Mesendoderm (in vitro differentiated cells): ENCODE measurements at regions not wholly inside any gene's neighbourhood (a gene's known extent, or its start where the extent isn't known, plus 50 kb on each side); places are given as distances from the start of the nearest gene placed in this dataset.
A peak's percentile ranks its signal among the peaks of the same experiment; 100 is the strongest.

Source experiments
- DNase-seq: peaks from one replicate; pipeline ENCODE4 v3.0.0; 2013
- H2AK5ac ChIP-seq: 2 replicates; pipeline ENCODE4 v1.6.1; 2013; ENCODE audit warnings: low read length, inconsistent platforms
- H2BK120ac ChIP-seq: 2 replicates; pipeline ENCODE4 v1.6.1; 2013; ENCODE audit warnings: low read depth, mild to moderate bottlenecking, low read length, moderate library complexity, mixed read lengths
- H2BK15ac ChIP-seq: replicated peaks from 2 replicates; pipeline ENCODE4 v1.6.1; 2013; ENCODE audit warnings: low read depth, mild to moderate bottlenecking, moderate library complexity
- H2BK5ac ChIP-seq: 2 replicates; pipeline ENCODE4 v1.6.1; 2013; ENCODE audit warnings: low read length, inconsistent platforms
- H3K18ac ChIP-seq: 2 replicates; pipeline ENCODE4 v1.6.1; 2013; ENCODE audit warnings: mild to moderate bottlenecking, low read length, mixed read lengths
- H3K23ac ChIP-seq: one replicate; pipeline ENCODE4 v1.6.1; 2013; ENCODE audit warnings: low read length
- H3K27ac ChIP-seq: 2 replicates; pipeline ENCODE4 v1.5.1; 2013; ENCODE audit warnings: low read depth, mild to moderate bottlenecking, inconsistent platforms, low read length, moderate library complexity
- H3K27me3 ChIP-seq: 2 replicates; pipeline ENCODE4 v1.6.1; 2013; ENCODE audit warnings: low read length, control low read depth, mild to moderate bottlenecking, inconsistent platforms; ENCODE audit not compliant: insufficient read depth, poor library complexity
- H3K36me3 ChIP-seq: 2 replicates; pipeline ENCODE4 v1.6.1; 2013; ENCODE audit warnings: low read length, inconsistent platforms; ENCODE audit not compliant: control insufficient read depth, insufficient read depth
- H3K4ac ChIP-seq: one replicate; pipeline ENCODE4 v1.6.1; 2013; ENCODE audit warnings: low read depth, mild to moderate bottlenecking, low read length, moderate library complexity
- H3K4me1 ChIP-seq: 2 replicates; pipeline ENCODE4 v1.6.1; 2013; ENCODE audit warnings: low read depth, low read length, inconsistent platforms; ENCODE audit not compliant: control insufficient read depth
- H3K4me2 ChIP-seq: 2 replicates; pipeline ENCODE4 v1.6.1; 2013; ENCODE audit warnings: low read length
- H3K4me3 ChIP-seq: 2 replicates; pipeline ENCODE4 v1.5.1; 2013; ENCODE audit warnings: mild to moderate bottlenecking, low read length
- H3K56ac ChIP-seq: one replicate; pipeline ENCODE4 v1.6.1; 2013; ENCODE audit warnings: low read length
- H3K79me1 ChIP-seq: 2 replicates; pipeline ENCODE4 v1.6.1; 2013; ENCODE audit warnings: low read length, inconsistent platforms
- H3K79me2 ChIP-seq: 2 replicates; pipeline ENCODE4 v1.6.1; 2013; ENCODE audit warnings: mild to moderate bottlenecking, low read length; ENCODE audit not compliant: control insufficient read depth, insufficient read depth
- H3K9ac ChIP-seq: 2 replicates; pipeline ENCODE4 v1.6.1; 2013; ENCODE audit warnings: low read length, inconsistent platforms
- H4K5ac ChIP-seq: one replicate; pipeline ENCODE4 v1.6.1; 2013; ENCODE audit warnings: low read length
- H4K8ac ChIP-seq: one replicate; pipeline ENCODE4 v1.6.1; 2013; ENCODE audit warnings: low read depth, mild to moderate bottlenecking, control low read depth, low read length, moderate library complexity
- WGBS: extraction: QIAGEN DNeasy Blood & Tissue Kit; methylation state at CpG from one replicate; pipeline ENCODE4 v1.1.7; 2013; ENCODE audit warnings: low lambda C conversion rate, missing lambda C conversion rate; ENCODE audit not compliant: insufficient coverage; ENCODE audit errors: extremely low coverage; 5-methylcytosine and 5-hydroxymethylcytosine counted together

- Histone ChIP-seq H3K79me2 (no peaks in the 10 kb centered on the region), H4K8ac (no peak overlapping the region), H3K4me3 (no peak overlapping the region), H3K36me3 (no peaks in the 10 kb centered on the region), H2BK5ac (no peak overlapping the region), H3K27me3 (no peaks in the 10 kb centered on the region), H3K4me2 (no peak overlapping the region), H3K23ac (no peak overlapping the region), H2BK15ac (no peak overlapping the region), H3K79me1 (no peaks in the 10 kb centered on the region), H3K18ac (peak overlapping the region; percentile 41), H3K56ac (no peak overlapping the region), H2BK120ac (no peak overlapping the region), H3K4ac (no peak overlapping the region), H3K9ac (no peak overlapping the region), H3K4me1 (no peaks in the 10 kb centered on the region), H3K27ac (no peak overlapping the region), H2AK5ac (no peak overlapping the region), H4K5ac (no peak overlapping the region)
- no CpG with 5 or more reads among the region's 4 CpGs for WGBS
- DNase-seq, result peak; percentile 79
Observed at GRCh38 chr9:4927043-4927471, 58.0 kb upstream of the JAK2 start.

GRCh38 chr9:4927701-4928100 lies 57.4 kb upstream of the JAK2 start:
- no peak overlapping the region for H3K27ac ChIP-seq
- H3K4me3 ChIP-seq, result no peak overlapping the region
- H2BK120ac ChIP-seq, result no peak overlapping the region
- H2AK5ac ChIP-seq, result no peak overlapping the region
- H2BK15ac ChIP-seq, result no peak overlapping the region
- H3K79me2 ChIP-seq, result no peaks in the 10 kb centered on the region
- no peak overlapping the region for H3K9ac ChIP-seq
- H3K18ac ChIP-seq, result no peak overlapping the region
- H3K79me1 ChIP-seq, result no peaks in the 10 kb centered on the region
- no CpG with 5 or more reads among the region's 5 CpGs for WGBS
- H4K5ac ChIP-seq, result no peak overlapping the region
- H3K4me1 ChIP-seq, result no peaks in the 10 kb centered on the region
- no peak for DNase-seq
- H2BK5ac ChIP-seq, result no peak overlapping the region
- no peak overlapping the region for H3K23ac ChIP-seq
- H3K27me3 ChIP-seq, result no peaks in the 10 kb centered on the region
- H3K4ac ChIP-seq, result no peak overlapping the region
- no peak overlapping the region for H3K4me2 ChIP-seq
- H3K56ac ChIP-seq, result no peak overlapping the region
- H4K8ac ChIP-seq, result no peak overlapping the region
- no peaks in the 10 kb centered on the region for H3K36me3 ChIP-seq

DNA sequence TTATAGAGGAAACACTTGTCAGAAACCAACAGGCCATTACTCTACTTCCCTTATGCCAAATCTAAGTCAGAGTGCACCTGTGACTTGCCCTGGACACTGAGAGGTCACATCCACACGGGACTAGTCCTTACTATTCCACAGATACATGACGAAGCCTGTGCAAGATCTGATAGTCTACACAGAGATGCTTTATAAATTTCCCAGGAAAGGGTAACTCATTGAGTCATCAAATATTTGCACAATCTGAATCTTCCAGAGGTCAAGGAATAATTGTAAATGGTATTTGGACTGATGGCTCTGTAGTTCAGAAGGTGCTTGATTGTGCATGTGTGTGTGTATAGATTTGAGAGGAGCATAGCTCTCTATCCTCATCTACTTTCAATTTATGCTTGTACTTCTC lies 55.2 kb upstream of the JAK2 start:
- Histone ChIP-seq H4K8ac (no peak overlapping the region), H3K27me3 (no peaks in the 10 kb centered on the region), H3K18ac (no peak overlapping the region), H3K56ac (no peak overlapping the region), H3K4me3 (no peak overlapping the region), H3K9ac (no peak overlapping the region), H2BK15ac (no peak overlapping the region), H3K23ac (no peak overlapping the region), H3K4me2 (no peak overlapping the region), H3K27ac (no peak overlapping the region), H3K4ac (no peak overlapping the region), H2BK5ac (no peak overlapping the region), H3K4me1 (no peaks in the 10 kb centered on the region), H3K79me1 (no peaks in the 10 kb centered on the region), H2BK120ac (no peak overlapping the region), H4K5ac (no peak overlapping the region), H3K79me2 (no peaks in the 10 kb centered on the region), H3K36me3 (no peaks in the 10 kb centered on the region), H2AK5ac (no peak overlapping the region)
- no peak for DNase-seq
- WGBS, result no CpG with 5 or more reads among the region's 2 CpGs

DNA sequence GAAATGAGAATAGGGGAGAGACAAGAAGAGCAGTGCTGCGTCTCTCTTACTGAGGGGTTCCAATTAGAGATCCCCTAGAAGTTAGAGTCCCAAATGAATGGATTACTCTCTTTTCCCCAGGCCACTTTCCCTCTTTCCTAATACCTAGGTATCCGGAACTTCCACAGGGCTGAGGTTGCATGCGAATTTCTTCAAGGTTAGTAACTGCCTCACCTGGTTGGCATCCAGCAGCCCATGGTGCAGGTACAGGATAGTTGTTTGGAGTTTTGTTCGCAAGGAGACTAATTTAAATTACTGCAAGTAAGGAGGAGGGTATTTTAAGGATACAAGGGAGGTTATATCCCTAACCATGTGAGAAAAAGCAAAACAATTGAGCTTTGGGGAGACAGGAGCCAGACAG lies 52.4 kb upstream of the JAK2 start:
- H3K56ac ChIP-seq, result no peak overlapping the region
- no peak overlapping the region for H2BK15ac ChIP-seq
- no peak for DNase-seq
- no CpG with 5 or more reads among the region's 4 CpGs for WGBS
- no peak overlapping the region for H2AK5ac ChIP-seq
- H3K9ac ChIP-seq, result no peak overlapping the region
- H3K4ac ChIP-seq, result no peak overlapping the region
- no peak overlapping the region for H2BK120ac ChIP-seq
- no peaks in the 10 kb centered on the region for H3K4me1 ChIP-seq
- no peaks in the 10 kb centered on the region for H3K36me3 ChIP-seq
- H3K79me1 ChIP-seq, result no peaks in the 10 kb centered on the region
- H3K27me3 ChIP-seq, result no peaks in the 10 kb centered on the region
- no peak overlapping the region for H3K23ac ChIP-seq
- no peaks in the 10 kb centered on the region for H3K79me2 ChIP-seq
- H3K4me2 ChIP-seq, result no peak overlapping the region
- no peak overlapping the region for H3K4me3 ChIP-seq
- H4K8ac ChIP-seq, result no peak overlapping the region
- no peak overlapping the region for H4K5ac ChIP-seq
- H3K18ac ChIP-seq, result no peak overlapping the region
- H3K27ac ChIP-seq, result no peak overlapping the region
- no peak overlapping the region for H2BK5ac ChIP-seq

GRCh38 chr9:4933177-4933576 lies 51.9 kb upstream of the JAK2 start:
- Histone ChIP-seq H3K4ac (no peak overlapping the region), H2BK5ac (no peak overlapping the region), H3K27me3 (no peaks in the 10 kb centered on the region), H3K27ac (no peak overlapping the region), H3K4me3 (no peak overlapping the region), H2AK5ac (no peak overlapping the region), H3K79me2 (no peaks in the 10 kb centered on the region), H3K9ac (no peak overlapping the region), H2BK15ac (no peak overlapping the region), H3K36me3 (no peaks in the 10 kb centered on the region), H3K4me2 (no peak overlapping the region), H2BK120ac (no peak overlapping the region), H3K4me1 (no peaks in the 10 kb centered on the region), H3K79me1 (no peaks in the 10 kb centered on the region), H3K18ac (no peak overlapping the region), H3K23ac (no peak overlapping the region), H4K5ac (no peak overlapping the region), H3K56ac (no peak overlapping the region), H4K8ac (no peak overlapping the region)
- no CpG with 5 or more reads among the region's 4 CpGs for WGBS
- DNase-seq, result no peak

DNA sequence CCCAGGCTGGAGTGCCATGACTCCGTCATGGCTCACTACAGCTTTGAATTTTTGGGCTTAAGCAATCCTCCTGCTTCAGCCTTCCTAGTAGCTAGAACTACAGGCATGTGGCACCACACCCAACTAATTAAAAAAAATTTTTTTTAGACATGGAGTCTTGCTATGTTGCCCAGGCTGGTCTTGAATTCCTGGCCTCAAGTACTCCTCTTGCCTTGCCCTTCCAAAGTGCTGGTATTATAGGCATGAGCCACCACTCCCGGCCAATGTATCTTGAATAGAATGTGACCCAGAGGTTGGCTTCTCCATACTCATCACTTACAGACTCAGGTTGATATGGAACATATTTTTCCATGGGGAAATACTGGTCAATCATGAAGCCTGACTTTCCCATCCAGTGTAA lies 51.2 kb upstream of the JAK2 start:
- Histone ChIP-seq H3K4me3 (no peak overlapping the region), H3K4ac (no peak overlapping the region), H3K27me3 (no peaks in the 10 kb centered on the region), H4K8ac (no peak overlapping the region), H3K27ac (no peak overlapping the region), H3K4me2 (no peak overlapping the region), H3K36me3 (no peaks in the 10 kb centered on the region), H3K9ac (no peak overlapping the region), H3K56ac (no peak overlapping the region), H2BK120ac (no peak overlapping the region), H2AK5ac (no peak overlapping the region), H3K4me1 (no peaks in the 10 kb centered on the region), H3K23ac (no peak overlapping the region), H4K5ac (no peak overlapping the region), H3K79me2 (no peaks in the 10 kb centered on the region), H3K79me1 (no peaks in the 10 kb centered on the region), H2BK15ac (no peak overlapping the region), H2BK5ac (no peak overlapping the region), H3K18ac (no peak overlapping the region)
- DNase-seq, result no peak
- WGBS, result no CpG with 5 or more reads among the region's 2 CpGs
